UCSD-AML1 (cell line): ENCODE measurements at regions not wholly inside any gene's neighbourhood (a gene's known extent, or its start where the extent isn't known, plus 50 kb on each side); places are given as distances from the start of the nearest gene placed in this dataset.
A peak's percentile ranks its signal among the peaks of the same experiment; 100 is the strongest.
"Not testable (repeated sequence)": the region's sequence is repeated elsewhere in the genome, so short reads cannot be mapped to it uniquely, and the experiment has no call there.

Experiments
- DNase-seq: peaks from one replicate; lab custom pipeline; 2025; ENCODE audit not compliant: unreplicated experiment; lab: John Stamatoyannopoulos, UW

- no peak for DNase-seq
Observed at GRCh38 chr1:192476802-192477298, 98.7 kb upstream of the RGS1 start.

- no peak for DNase-seq
Observed at GRCh38 chr1:192477630-192478029, 97.9 kb upstream of the RGS1 start.

- DNase-seq, result no peak
Observed at GRCh38 chr1:192485692-192486436, 89.7 kb upstream of the RGS1 start.

GRCh38 chr1:192488058-192488457 is 87.5 kb upstream of the RGS1 start:
- DNase-seq, result no peak

- DNase-seq, result no peak
Observed at GRCh38 chr1:192489047-192489446, 86.5 kb upstream of the RGS1 start.

- peak; percentile 19 for DNase-seq
Observed at GRCh38 chr1:192489748-192490147, 85.8 kb upstream of the RGS1 start.

- no peak for DNase-seq
Observed at GRCh38 chr1:192491804-192492554, 83.6 kb upstream of the RGS1 start.

GRCh38 chr1:192493584-192493983 is 82.0 kb upstream of the RGS1 start:
- no peak for DNase-seq

- DNase-seq, result no peak
Observed at GRCh38 chr1:192496369-192497056, 79.1 kb upstream of the RGS1 start.

GRCh38 chr1:192497214-192497794 is 78.3 kb upstream of the RGS1 start:
- DNase-seq, result no peak

- DNase-seq, result not testable (repeated sequence)
Observed at GRCh38 chr1:192498092-192498491, 77.5 kb upstream of the RGS1 start.

- DNase-seq, result not testable (repeated sequence)
Observed at GRCh38 chr1:192499061-192499581, 76.5 kb upstream of the RGS1 start.

GRCh38 chr1:192500541-192500940 is 75.0 kb upstream of the RGS1 start:
- not testable (repeated sequence) for DNase-seq

- DNase-seq, result peak; percentile 10
Observed at GRCh38 chr1:192506741-192507155, 68.8 kb upstream of the RGS1 start.

GRCh38 chr1:192512426-192513162 is 63.0 kb upstream of the RGS1 start:
- DNase-seq, result peak; percentile 39

- DNase-seq, result no peak
Observed at GRCh38 chr1:192513196-192513595, 62.4 kb upstream of the RGS1 start.

- DNase-seq, result no peak
Observed at GRCh38 chr1:192513697-192514096, 61.9 kb upstream of the RGS1 start.

- DNase-seq, result peak; percentile 36
Observed at GRCh38 chr1:192516776-192517297, 58.7 kb upstream of the RGS1 start.

GRCh38 chr1:192517716-192518355 is 57.7 kb upstream of the RGS1 start:
- not testable (repeated sequence) for DNase-seq

- no peak for DNase-seq
Observed at GRCh38 chr1:192518700-192519099, 56.9 kb upstream of the RGS1 start.
